GM23338 (cell line): ENCODE measurements at regions not wholly inside any gene's neighbourhood (a gene's known extent, or its start where the extent isn't known, plus 50 kb on each side); places are given as distances from the start of the nearest gene placed in this dataset.

ENCODE experiments used
- ATAC-seq: fragments of 200-7000 bp; cut with Tn5 transposase; 3 replicates; pipeline ENCODE4 v1.9.1; 2020
- DNase-seq: peaks from one replicate; pipeline ENCODE4 v3.0.0-alpha.2; 2015; ENCODE audit warnings: low spot score
- H2AFZ ChIP-seq: fragments of 200-600 bp; sonication (generic); 2 replicates; pipeline ENCODE4 v1.8.0; 2016; ENCODE audit warnings: antibody characterized with exemption, mild to moderate bottlenecking, moderate library complexity
- H3F3A ChIP-seq: fragments of 200-600 bp; sonication (generic); replicated peaks from 2 replicates; pipeline ENCODE4 v1.8.0; 2017; ENCODE audit warnings: antibody characterized with exemption, mixed run types, low read depth
- H3K27ac ChIP-seq: fragments of 200-600 bp; sonication (generic); 2 replicates; pipeline ENCODE4 v1.6.1; 2016; ENCODE audit warnings: low read depth
- H3K27me3 ChIP-seq: fragments of 200-600 bp; sonication (generic); 2 replicates; pipeline ENCODE4 v1.8.0; 2016; ENCODE audit warnings: mild to moderate bottlenecking, mixed run types, moderate library complexity; ENCODE audit not compliant: insufficient read depth
- H3K36me3 ChIP-seq: fragments of 200-600 bp; sonication (generic); 2 replicates; pipeline ENCODE4 v1.8.0; 2016; ENCODE audit warnings: mild to moderate bottlenecking; ENCODE audit not compliant: insufficient read depth
- H3K4me1 ChIP-seq: fragments of 200-600 bp; sonication (generic); 2 replicates; pipeline ENCODE4 v1.8.0; 2016; ENCODE audit warnings: mild to moderate bottlenecking, moderate library complexity; ENCODE audit not compliant: insufficient read depth
- H3K4me2 ChIP-seq: fragments of 200-600 bp; sonication (generic); 2 replicates; pipeline ENCODE4 v1.7.1; 2017; ENCODE audit warnings: mixed run types
- H3K4me3 ChIP-seq: fragments of 200-600 bp; sonication (generic); 2 replicates; pipeline ENCODE4 v1.6.1; 2016; ENCODE audit warnings: mixed run types
- H3K79me2 ChIP-seq: fragments of 200-600 bp; sonication (generic); replicated peaks from 2 replicates; pipeline ENCODE4 v1.8.0; 2017; ENCODE audit warnings: mild to moderate bottlenecking; ENCODE audit not compliant: insufficient read depth
- H3K9me2 ChIP-seq: fragments of 200-600 bp; sonication (generic); 2 replicates; pipeline ENCODE4 v1.8.0; 2017; ENCODE audit not compliant: insufficient read depth
- H4K20me1 ChIP-seq: fragments of 200-600 bp; sonication (generic); replicated peaks from 2 replicates; pipeline ENCODE4 v1.8.0; 2017; ENCODE audit warnings: mild to moderate bottlenecking; ENCODE audit not compliant: insufficient read depth
- H3K27ac Mint-ChIP-seq: 2 replicates; pipeline ENCODE4 v1.8.0; 2020; ENCODE audit warnings: inconsistent platforms, mild to moderate bottlenecking, moderate library complexity, mixed read lengths
- H3K27me3 Mint-ChIP-seq: 3 replicates; pipeline ENCODE4 v1.8.0; 2022; ENCODE audit warnings: low read depth, mild to moderate bottlenecking, moderate library complexity, mixed read lengths, inconsistent platforms; ENCODE audit not compliant: insufficient read depth, poor library complexity
- H3K36me3 Mint-ChIP-seq: 3 replicates; pipeline ENCODE4 v1.8.0; 2021; ENCODE audit warnings: low read depth, mild to moderate bottlenecking, inconsistent platforms, moderate library complexity, mixed read lengths
- H3K4me1 Mint-ChIP-seq: 3 replicates; pipeline ENCODE4 v1.8.0; 2020; ENCODE audit warnings: mild to moderate bottlenecking, inconsistent platforms, mixed read lengths
- H3K4me3 Mint-ChIP-seq: 3 replicates; pipeline ENCODE4 v1.8.0; 2021; ENCODE audit warnings: moderate library complexity, mild to moderate bottlenecking, inconsistent platforms, mixed read lengths
- H3K9me3 Mint-ChIP-seq: 3 replicates; pipeline ENCODE4 v1.8.0; 2020; ENCODE audit warnings: moderate library complexity, mild to moderate bottlenecking, inconsistent platforms, mixed read lengths
- CREB1 ChIP-seq: fragments of 250-450 bp; sonication (Bioruptor Pico); IDR thresholded peaks from 2 replicates; pipeline ENCODE4 v1.5.0; 2020; ENCODE audit warnings: low read depth, mild to moderate bottlenecking, moderate library complexity
- EZH2 ChIP-seq: fragments of 200-600 bp; sonication (generic); IDR thresholded peaks from one replicate; pipeline ENCODE4 v1.8.0; 2017; ENCODE audit warnings: antibody characterized with exemption, mild to moderate bottlenecking, low read depth; ENCODE audit not compliant: unreplicated experiment
- EZH2phosphoT487 ChIP-seq: fragments of 200-600 bp; sonication (generic); IDR thresholded peaks from one replicate; pipeline ENCODE4 v1.8.1; 2018; ENCODE audit warnings: antibody characterized with exemption; ENCODE audit not compliant: unreplicated experiment
- JUNB ChIP-seq: IDR thresholded peaks from one replicate; pipeline ENCODE4 v1.6.1; 2016; ENCODE audit warnings: antibody characterized with exemption; ENCODE audit not compliant: unreplicated experiment
- POLR2AphosphoS5 ChIP-seq: IDR thresholded peaks from 2 replicates; pipeline ENCODE4 v1.6.1; 2016; ENCODE audit warnings: antibody characterized with exemption, low read depth
- STAT1 ChIP-seq: IDR thresholded peaks from one replicate; pipeline ENCODE4 v1.6.1; 2016; ENCODE audit warnings: antibody characterized with exemption; ENCODE audit not compliant: unreplicated experiment
- ZNF114 ChIP-seq: fragments of 250-450 bp; sonication (Bioruptor Pico); IDR thresholded peaks from 2 replicates; pipeline ENCODE4 v1.5.0; 2020; ENCODE audit warnings: mild to moderate bottlenecking, moderate library complexity
- ZNF331 ChIP-seq: fragments of 250-450 bp; sonication (Bioruptor Pico); IDR thresholded peaks from 2 replicates; pipeline ENCODE4 v1.5.0; 2020; ENCODE audit warnings: low read depth, mild to moderate bottlenecking, moderate library complexity
- TF ChIP-seq, protein P1 (sequence below): fragments of 250-450 bp; sonication (Bioruptor Pico); IDR thresholded peaks from 2 replicates; pipeline ENCODE4 v1.5.0; 2020; ENCODE audit warnings: mild to moderate bottlenecking, moderate library complexity
- TF ChIP-seq, protein P2 (sequence below), 2 experiments: fragments of 200-600 bp in 1 of 2; sonication (generic) in 1 of 2; conservative IDR thresholded peaks; 2 replicates each; pipeline versions ENCODE4 v1.5.1 to v1.6.1; 2016 to 2017; ENCODE audit warnings: antibody characterized with exemption in 2 of 2, low read depth in 2 of 2, mild to moderate bottlenecking in 2 of 2, moderate library complexity in 1 of 2
- TF ChIP-seq, protein P3 (sequence below): IDR thresholded peaks from one replicate; pipeline ENCODE4 v1.6.1; 2018; ENCODE audit warnings: antibody characterized with exemption; ENCODE audit not compliant: unreplicated experiment
- TF ChIP-seq, protein P4 (sequence below): IDR thresholded peaks from 2 replicates; pipeline ENCODE4 v1.6.1; 2016; ENCODE audit warnings: antibody characterized with exemption

DNA sequence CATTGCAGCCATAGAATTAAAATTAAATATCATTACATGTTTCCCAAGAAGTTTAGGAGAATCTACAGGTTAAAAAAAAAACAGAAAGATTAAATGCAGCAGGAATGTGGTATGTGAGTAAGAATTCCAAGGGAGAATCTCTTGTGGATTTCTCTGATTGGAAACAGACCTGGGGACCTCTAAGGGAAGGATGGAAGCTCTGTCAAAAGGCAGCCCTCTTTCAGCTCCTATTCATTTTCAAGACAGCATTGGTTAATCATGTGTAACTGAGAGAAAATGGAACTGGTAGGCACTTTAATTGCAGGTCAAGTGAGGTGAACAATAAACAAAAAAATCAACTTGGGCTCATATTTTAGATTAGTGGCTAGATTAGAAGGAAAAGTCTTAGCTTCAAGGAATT is 81.4 kb upstream of the MTPN start (continued):
- TF ChIP-seq, protein P1, sequence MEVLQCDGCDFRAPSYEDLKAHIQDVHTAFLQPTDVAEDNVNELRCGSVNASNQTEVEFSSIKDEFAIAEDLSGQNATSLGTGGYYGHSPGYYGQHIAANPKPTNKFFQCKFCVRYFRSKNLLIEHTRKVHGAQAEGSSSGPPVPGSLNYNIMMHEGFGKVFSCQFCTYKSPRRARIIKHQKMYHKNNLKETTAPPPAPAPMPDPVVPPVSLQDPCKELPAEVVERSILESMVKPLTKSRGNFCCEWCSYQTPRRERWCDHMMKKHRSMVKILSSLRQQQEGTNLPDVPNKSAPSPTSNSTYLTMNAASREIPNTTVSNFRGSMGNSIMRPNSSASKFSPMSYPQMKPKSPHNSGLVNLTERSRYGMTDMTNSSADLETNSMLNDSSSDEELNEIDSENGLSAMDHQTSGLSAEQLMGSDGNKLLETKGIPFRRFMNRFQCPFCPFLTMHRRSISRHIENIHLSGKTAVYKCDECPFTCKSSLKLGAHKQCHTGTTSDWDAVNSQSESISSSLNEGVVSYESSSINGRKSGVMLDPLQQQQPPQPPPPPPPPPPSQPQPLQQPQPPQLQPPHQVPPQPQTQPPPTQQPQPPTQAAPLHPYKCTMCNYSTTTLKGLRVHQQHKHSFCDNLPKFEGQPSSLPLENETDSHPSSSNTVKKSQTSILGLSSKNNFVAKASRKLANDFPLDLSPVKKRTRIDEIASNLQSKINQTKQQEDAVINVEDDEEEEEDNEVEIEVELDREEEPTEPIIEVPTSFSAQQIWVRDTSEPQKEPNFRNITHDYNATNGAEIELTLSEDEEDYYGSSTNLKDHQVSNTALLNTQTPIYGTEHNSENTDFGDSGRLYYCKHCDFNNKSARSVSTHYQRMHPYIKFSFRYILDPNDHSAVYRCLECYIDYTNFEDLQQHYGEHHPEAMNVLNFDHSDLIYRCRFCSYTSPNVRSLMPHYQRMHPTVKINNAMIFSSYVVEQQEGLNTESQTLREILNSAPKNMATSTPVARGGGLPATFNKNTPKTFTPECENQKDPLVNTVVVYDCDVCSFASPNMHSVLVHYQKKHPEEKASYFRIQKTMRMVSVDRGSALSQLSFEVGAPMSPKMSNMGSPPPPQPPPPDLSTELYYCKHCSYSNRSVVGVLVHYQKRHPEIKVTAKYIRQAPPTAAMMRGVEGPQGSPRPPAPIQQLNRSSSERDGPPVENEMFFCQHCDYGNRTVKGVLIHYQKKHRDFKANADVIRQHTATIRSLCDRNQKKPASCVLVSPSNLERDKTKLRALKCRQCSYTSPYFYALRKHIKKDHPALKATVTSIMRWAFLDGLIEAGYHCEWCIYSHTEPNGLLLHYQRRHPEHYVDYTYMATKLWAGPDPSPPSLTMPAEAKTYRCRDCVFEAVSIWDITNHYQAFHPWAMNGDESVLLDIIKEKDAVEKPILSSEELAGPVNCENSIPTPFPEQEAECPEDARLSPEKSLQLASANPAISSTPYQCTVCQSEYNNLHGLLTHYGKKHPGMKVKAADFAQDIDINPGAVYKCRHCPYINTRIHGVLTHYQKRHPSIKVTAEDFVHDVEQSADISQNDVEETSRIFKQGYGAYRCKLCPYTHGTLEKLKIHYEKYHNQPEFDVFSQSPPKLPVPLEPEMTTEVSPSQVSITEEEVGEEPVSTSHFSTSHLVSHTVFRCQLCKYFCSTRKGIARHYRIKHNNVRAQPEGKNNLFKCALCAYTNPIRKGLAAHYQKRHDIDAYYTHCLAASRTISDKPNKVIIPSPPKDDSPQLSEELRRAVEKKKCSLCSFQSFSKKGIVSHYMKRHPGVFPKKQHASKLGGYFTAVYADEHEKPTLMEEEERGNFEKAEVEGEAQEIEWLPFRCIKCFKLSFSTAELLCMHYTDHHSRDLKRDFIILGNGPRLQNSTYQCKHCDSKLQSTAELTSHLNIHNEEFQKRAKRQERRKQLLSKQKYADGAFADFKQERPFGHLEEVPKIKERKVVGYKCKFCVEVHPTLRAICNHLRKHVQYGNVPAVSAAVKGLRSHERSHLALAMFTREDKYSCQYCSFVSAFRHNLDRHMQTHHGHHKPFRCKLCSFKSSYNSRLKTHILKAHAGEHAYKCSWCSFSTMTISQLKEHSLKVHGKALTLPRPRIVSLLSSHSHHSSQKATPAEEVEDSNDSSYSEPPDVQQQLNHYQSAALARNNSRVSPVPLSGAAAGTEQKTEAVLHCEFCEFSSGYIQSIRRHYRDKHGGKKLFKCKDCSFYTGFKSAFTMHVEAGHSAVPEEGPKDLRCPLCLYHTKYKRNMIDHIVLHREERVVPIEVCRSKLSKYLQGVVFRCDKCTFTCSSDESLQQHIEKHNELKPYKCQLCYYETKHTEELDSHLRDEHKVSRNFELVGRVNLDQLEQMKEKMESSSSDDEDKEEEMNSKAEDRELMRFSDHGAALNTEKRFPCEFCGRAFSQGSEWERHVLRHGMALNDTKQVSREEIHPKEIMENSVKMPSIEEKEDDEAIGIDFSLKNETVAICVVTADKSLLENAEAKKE (CRISPR knock-in tag), result no peak

DNA sequence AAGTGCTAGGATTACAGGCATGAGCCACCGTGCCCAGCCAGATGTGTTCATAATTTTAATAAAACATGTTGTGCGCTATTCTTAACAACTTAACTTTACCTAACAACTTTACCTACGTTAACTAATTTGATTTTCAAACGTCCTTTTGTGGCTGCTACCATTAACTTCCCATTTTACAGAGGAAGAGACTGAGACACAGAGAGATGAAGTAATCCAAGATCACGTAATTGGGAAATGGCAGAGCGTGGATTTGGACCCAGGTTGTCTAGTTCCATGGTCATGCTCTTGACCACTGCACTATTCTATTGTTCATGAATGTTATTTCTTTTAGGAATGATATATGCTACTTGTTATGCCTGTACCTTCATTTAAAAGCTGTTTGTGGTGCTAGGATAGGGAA is 80.3 kb upstream of the MTPN start:
- H3K4me1 Mint-ChIP-seq, result peaks cover 17% of the 10 kb centered on the region
- TF ChIP-seq ZNF331 (no peak), CREB1 (no peak), EZH2phosphoT487 (no peak), ZNF114 (CRISPR knock-in tag) (no peak), POLR2AphosphoS5 (no peak), EZH2 (no peak), STAT1 (no peak), JUNB (no peak)
- TF ChIP-seq, protein P2, sequence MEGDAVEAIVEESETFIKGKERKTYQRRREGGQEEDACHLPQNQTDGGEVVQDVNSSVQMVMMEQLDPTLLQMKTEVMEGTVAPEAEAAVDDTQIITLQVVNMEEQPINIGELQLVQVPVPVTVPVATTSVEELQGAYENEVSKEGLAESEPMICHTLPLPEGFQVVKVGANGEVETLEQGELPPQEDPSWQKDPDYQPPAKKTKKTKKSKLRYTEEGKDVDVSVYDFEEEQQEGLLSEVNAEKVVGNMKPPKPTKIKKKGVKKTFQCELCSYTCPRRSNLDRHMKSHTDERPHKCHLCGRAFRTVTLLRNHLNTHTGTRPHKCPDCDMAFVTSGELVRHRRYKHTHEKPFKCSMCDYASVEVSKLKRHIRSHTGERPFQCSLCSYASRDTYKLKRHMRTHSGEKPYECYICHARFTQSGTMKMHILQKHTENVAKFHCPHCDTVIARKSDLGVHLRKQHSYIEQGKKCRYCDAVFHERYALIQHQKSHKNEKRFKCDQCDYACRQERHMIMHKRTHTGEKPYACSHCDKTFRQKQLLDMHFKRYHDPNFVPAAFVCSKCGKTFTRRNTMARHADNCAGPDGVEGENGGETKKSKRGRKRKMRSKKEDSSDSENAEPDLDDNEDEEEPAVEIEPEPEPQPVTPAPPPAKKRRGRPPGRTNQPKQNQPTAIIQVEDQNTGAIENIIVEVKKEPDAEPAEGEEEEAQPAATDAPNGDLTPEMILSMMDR (conservative IDR thresholded peaks at IDR 0.05; ENCODE audit: low read depth in 2 of 2), result no peak
- TF ChIP-seq, protein P3, sequence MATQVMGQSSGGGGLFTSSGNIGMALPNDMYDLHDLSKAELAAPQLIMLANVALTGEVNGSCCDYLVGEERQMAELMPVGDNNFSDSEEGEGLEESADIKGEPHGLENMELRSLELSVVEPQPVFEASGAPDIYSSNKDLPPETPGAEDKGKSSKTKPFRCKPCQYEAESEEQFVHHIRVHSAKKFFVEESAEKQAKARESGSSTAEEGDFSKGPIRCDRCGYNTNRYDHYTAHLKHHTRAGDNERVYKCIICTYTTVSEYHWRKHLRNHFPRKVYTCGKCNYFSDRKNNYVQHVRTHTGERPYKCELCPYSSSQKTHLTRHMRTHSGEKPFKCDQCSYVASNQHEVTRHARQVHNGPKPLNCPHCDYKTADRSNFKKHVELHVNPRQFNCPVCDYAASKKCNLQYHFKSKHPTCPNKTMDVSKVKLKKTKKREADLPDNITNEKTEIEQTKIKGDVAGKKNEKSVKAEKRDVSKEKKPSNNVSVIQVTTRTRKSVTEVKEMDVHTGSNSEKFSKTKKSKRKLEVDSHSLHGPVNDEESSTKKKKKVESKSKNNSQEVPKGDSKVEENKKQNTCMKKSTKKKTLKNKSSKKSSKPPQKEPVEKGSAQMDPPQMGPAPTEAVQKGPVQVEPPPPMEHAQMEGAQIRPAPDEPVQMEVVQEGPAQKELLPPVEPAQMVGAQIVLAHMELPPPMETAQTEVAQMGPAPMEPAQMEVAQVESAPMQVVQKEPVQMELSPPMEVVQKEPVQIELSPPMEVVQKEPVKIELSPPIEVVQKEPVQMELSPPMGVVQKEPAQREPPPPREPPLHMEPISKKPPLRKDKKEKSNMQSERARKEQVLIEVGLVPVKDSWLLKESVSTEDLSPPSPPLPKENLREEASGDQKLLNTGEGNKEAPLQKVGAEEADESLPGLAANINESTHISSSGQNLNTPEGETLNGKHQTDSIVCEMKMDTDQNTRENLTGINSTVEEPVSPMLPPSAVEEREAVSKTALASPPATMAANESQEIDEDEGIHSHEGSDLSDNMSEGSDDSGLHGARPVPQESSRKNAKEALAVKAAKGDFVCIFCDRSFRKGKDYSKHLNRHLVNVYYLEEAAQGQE, result no peak
- TF ChIP-seq, protein P4, sequence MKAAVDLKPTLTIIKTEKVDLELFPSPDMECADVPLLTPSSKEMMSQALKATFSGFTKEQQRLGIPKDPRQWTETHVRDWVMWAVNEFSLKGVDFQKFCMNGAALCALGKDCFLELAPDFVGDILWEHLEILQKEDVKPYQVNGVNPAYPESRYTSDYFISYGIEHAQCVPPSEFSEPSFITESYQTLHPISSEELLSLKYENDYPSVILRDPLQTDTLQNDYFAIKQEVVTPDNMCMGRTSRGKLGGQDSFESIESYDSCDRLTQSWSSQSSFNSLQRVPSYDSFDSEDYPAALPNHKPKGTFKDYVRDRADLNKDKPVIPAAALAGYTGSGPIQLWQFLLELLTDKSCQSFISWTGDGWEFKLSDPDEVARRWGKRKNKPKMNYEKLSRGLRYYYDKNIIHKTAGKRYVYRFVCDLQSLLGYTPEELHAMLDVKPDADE, result no peak

More for the DNA sequence above, 80.3 kb upstream of the MTPN start:
- Histone ChIP-seq H3K27ac (no peak overlapping the region), H3K9me2 (0 out of 2 replicates have a peak, but pooled peaks cover 4% of the 10 kb centered on the region), H2AFZ (no peak overlapping the region), H3K27me3 (no peaks in the 10 kb centered on the region), H3K36me3 (no peaks in the 10 kb centered on the region), H3K4me2 (no peak overlapping the region), H4K20me1 (no peaks in the 10 kb centered on the region), H3K79me2 (no peaks in the 10 kb centered on the region), H3K4me3 (no peak overlapping the region), H3F3A (no peaks in the 10 kb centered on the region), H3K4me1 (no peaks in the 10 kb centered on the region)
- Mint-ChIP-seq H3K4me3 (no peak overlapping the region), H3K27ac (no peak overlapping the region), H3K9me3 (no peaks in the 10 kb centered on the region), H3K27me3 (no peaks in the 10 kb centered on the region), H3K36me3 (no peaks in the 10 kb centered on the region)
- no peak for DNase-seq
- no peak for ATAC-seq
